Fibroblast of skin of abdomen (primary cell): ENCODE measurements at regions not wholly inside any gene's neighbourhood (a gene's known extent, or its start where the extent isn't known, plus 50 kb on each side); places are given as distances from the start of the nearest gene placed in this dataset.

Experiments
- DNase-seq: peaks from one replicate; pipeline ENCODE4 v3.0.0-alpha.2; 2013

GRCh38 chr11:127109796-127110480, 109.4 kb upstream of the KIRREL3 start:
- DNase-seq, result no peak

DNA sequence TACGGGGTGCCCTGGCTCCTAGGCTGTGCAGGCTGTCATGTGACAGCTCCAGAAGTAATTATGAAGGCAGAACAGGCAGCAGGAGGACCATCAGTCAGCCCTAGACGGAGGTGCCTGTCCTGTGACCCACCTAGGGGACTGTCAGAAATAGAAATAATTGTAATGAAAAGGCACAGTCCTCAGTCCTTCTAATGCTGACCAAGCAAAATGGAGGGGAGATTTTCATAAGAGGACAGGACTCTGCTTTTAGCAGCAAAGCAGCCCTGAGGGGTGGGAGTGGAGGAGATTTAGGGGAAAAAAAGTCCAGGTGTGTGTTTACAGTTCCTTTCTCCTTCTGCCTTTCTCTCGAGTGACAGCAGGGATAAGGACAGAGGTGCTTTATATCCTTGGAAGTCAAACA, 108.3 kb upstream of the KIRREL3 start:
- DNase-seq, result no peak

DNA sequence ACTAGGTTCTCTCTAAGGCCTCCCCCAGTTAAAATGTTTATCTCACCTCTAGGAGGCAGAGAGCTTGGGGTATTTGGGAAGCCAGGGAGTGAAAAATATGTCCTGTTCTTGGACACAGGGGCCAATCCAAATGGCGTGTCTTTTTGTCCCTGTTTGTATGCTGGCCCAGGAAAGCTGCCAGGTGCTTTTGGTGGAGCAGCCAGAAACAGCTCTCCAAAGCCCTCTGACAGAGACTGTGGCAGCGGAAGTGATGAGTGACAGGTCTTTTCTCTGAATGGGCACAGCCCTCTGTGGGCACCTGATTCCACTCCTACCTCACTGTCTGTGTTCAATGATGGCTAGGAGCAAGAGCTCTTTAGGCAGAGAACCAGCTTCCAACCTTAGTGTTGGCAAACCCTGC, 106.4 kb upstream of the KIRREL3 start:
- DNase-seq, result no peak

- DNase-seq, result peak; percentile 45
Measured at GRCh38 chr11:127105593-127106541, 105.3 kb upstream of the KIRREL3 start.

GRCh38 chr11:127103586-127104388, 103.2 kb upstream of the KIRREL3 start:
- no peak for DNase-seq

DNA sequence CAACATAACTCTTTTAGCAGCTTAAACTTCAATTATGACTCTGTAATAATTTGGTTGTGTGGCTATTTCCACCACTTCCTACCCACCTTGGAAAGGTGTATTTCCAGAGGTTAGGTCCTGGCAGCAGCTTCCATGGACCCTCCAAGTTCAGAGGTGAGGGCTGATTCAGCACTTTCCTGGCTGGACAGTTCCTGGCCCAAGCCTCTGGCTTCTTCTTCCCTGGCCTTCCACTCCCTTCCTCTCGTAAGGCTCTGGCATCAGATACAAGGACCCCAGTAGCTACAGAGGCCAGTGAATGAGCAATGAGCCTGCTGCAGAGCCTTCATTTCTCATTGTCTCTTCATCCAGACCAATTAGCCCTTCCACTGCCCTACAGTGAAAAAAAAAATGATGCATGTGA, 98.1 kb upstream of the KIRREL3 start:
- DNase-seq, result no peak

DNA sequence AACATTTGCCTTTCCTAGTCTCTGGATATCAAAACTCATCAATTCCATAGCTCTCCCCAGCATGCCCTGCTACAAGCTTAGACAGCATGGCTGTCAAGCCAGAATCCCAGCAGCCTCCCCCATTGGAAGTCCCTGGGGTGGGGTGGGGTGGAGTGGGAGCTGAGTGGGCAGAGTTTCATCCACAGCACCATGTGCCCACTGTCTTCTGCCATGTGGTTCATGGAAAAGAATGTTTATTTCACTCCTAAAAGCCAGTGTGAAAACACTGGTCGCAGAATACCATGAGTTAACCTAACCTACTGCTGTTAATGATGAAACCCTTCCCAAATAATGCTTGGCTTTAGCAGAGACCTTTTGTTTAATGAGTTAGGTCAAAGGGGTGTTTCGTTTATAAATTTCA, 80.2 kb upstream of the KIRREL3 start:
- no peak for DNase-seq

DNA sequence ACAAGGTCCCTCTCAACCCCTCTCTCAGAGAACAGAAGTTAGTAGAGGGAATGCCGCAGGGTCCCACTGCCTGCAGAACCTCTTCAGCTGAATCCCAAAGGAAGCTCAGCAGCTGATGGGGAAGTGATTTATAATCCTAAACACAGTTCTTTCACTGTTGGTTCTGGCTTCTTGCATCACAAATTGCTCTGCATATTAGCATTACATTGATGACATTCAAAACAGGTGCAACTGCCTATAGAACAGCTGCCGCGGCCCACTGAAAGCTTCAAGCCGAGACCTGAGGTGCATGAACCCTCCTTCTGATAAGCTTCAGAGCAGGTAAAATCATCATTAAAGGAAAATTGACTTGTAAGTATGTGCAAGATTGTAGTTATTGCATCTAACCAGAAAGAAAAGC, 75.2 kb upstream of the KIRREL3 start:
- DNase-seq, result no peak

- DNase-seq, result peak; percentile 78
Measured at GRCh38 chr11:127074151-127074761, 73.7 kb upstream of the KIRREL3 start.

DNA sequence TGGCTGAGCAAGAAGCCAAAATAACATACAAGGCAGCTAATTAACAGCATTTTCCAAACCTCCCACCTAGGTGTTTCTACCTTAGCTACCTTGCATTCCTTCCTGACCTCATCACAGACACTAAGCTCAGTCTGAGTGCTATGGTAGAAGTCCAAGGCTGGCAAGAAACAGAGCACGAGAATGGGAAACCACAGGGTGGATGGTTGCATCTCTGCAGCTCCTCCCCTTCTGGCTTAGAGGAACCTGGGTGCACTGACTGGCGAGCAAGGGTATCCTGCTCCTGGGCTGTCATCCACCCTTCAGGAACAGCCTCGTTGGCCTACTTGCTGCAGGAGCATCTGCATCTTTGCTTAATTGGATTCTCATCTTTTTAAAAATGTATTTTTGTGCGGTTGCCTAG, 73.1 kb upstream of the KIRREL3 start:
- DNase-seq, result no peak

GRCh38 chr11:127071606-127072005, 71.0 kb upstream of the KIRREL3 start:
- no peak for DNase-seq

DNA sequence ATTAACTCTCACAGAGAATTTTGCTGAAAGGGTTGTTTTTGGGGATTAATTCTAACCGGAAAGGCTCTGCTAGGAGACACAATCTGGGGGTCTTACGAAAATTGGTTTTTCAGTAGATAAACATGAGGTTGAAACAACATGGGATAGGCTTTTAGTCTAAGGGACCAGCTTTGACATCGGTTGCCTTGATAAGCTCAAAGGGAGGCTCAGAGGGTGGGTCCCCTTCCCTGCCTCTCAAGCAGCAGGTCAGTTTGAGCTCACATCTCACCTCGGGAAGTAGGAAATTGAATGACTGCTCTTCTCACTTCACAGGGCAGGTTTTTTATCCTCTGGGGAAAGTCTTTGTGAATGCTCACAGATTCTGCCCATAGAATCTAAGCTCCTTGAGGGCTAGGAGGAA, 70.2 kb upstream of the KIRREL3 start:
- no peak for DNase-seq

GRCh38 chr11:127066401-127067090, 66.0 kb upstream of the KIRREL3 start:
- DNase-seq, result no peak

GRCh38 chr11:127063241-127063640, 62.7 kb upstream of the KIRREL3 start:
- no peak for DNase-seq

- peak; percentile 22 for DNase-seq
Measured at GRCh38 chr11:127061947-127062346, 61.4 kb upstream of the KIRREL3 start.

DNA sequence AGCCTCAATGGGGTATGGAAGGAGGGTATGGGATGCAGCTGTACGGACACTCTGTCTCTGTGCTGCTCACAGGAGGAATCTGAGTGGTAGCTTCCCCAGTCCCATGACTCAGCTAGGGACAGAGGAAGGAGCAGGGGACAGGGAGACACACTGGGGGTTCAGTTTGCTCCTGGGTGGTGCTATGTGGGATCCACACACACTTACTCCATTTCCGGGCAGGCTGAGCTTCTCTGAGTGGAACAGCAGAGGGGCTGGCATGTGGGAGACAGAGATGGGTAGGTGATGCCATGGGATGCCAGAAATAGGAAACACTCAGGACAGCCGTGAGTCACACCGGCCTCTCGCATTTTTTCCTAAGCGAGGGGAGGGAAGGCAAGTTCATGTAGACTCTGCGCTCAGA, 59.2 kb upstream of the KIRREL3 start:
- DNase-seq, result peak; percentile 55

DNA sequence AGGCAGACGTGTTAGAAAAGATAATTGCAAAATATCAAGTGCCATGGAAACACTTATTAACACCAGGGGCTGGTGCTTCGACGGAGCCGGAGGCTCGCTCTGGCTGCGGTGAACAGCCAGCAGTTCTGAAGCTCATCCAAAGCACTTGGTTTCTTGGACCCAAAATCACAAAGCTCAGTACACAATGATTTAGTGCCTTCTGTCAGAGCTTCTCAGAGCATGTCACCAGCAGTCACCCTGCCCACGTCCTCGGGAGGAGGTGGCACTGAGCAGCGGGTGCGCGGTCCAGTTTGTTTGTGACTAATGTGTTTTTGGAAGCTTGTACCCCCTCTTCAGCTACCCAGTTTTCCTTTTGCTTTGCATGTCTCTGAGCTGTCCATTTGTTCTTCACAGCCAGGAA, 58.7 kb upstream of the KIRREL3 start:
- DNase-seq, result no peak

DNA sequence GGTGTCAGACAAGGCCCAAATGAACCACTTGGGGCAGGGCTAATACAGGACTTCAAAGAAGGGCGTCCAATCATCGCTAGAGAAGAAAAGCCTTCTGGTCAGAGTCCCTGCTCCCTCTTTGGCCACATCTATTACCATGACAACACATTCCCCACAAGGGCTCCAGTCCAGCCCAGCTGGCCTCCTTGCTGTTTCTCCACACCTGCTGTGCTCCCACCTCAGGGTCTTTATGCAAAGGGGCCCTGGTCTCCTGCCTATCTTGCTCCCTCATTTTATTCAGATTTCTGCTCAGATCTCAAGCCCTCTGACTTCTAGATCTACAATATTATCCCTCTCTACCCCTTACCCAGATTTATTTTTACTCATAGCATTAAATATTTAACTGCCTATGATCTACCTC, 58.0 kb upstream of the KIRREL3 start:
- DNase-seq, result no peak

DNA sequence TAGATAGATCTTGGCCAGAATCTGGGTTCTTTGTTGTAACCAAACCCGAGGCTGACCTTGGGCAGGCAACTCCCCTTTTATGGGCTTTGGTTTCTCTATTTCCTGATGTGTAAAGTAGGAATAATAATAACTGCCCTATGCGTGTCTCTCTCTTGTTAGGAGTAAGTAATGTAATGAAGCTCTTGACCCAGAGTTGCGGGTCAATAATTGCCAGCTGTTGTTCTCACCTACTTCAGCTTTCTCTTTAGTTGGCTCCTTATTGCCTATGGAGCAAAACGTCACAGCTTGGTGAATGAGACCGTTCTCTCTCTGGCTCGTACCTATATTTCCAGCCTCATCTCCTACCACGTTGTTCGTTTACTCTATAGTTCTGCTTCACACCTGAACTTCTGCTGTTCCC, 56.6 kb upstream of the KIRREL3 start:
- DNase-seq, result no peak

DNA sequence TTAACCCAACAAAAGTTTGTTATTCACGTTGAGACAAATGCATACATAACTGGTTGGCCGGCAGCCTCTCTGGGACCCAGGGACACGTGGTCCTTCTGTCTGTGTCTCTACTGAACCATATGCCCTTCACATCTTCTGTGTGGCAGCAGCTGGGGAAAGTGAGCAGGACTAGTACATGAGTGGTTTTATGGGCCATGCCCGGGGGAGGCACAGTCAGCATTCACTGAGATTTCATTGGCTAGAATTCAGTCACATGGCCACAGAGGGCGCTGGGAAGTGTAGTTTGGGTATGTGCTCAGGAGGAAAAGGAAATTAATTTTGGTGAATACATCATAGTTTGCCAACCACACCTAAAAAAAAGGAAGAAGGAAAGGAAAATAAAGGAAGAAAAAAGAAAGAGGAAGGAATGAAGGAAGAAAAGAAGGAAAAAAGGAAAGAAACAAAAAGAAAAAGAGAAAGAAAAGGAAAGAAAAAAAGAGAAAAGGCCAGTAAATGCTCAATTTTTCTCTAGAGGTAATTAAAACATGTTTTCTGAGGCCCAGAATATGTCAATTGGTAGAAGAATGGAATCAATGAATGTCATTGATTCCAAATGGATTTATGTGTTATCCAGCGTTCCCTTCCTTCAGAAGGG, 55.9 kb upstream of the KIRREL3 start:
- no peak for DNase-seq

- no peak for DNase-seq
Measured at GRCh38 chr11:127055236-127055635, 54.7 kb upstream of the KIRREL3 start.

GRCh38 chr11:127054153-127054552, 53.6 kb upstream of the KIRREL3 start:
- no peak for DNase-seq
